Body of pancreas (tissue), 4 donors: ENCODE measurements at regions not wholly inside any gene's neighbourhood (a gene's known extent, or its start where the extent isn't known, plus 50 kb on each side); places are given as distances from the start of the nearest gene placed in this dataset.

Experiments
- POLR2A ChIP-seq, 3 donors: fragments of 450-650 bp; IDR thresholded peaks; one replicate each; pipeline ENCODE4 v1.6.1; 2016; ENCODE audit warnings: antibody characterized with exemption in 3 of 3, mild to moderate bottlenecking in 2 of 3
- TF ChIP-seq, protein P1 (sequence below), 7 experiments: fragments of 450-650 bp in 4 of 7; fragments of 200-600 bp in 3 of 7; sonication (generic) in 3 of 7; IDR thresholded peaks; one replicate each; pipeline ENCODE4 v1.5.1; 2016 to 2019; ENCODE audit warnings: antibody characterized with exemption in 7 of 7

DNA sequence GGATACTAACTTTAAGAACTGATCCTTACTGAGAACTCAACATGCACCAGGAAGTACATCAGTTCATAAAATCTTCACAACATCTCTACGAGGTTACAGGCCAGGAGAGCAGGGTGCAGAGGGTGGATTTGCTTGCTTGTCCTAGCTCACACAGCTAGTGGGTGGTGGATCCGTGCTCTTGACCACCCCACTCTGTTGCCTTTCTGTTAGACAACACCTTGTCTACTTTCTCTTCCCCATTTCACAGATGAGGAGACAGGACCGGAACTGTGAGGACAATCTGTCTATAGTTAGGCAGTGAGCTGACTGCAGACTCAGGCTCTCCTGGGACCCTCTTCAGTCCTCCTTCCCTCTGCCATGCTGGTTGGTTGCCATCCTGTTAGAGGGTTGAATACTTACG lies 221.7 kb upstream of the TLE3 start:
- TF ChIP-seq, protein P1, sequence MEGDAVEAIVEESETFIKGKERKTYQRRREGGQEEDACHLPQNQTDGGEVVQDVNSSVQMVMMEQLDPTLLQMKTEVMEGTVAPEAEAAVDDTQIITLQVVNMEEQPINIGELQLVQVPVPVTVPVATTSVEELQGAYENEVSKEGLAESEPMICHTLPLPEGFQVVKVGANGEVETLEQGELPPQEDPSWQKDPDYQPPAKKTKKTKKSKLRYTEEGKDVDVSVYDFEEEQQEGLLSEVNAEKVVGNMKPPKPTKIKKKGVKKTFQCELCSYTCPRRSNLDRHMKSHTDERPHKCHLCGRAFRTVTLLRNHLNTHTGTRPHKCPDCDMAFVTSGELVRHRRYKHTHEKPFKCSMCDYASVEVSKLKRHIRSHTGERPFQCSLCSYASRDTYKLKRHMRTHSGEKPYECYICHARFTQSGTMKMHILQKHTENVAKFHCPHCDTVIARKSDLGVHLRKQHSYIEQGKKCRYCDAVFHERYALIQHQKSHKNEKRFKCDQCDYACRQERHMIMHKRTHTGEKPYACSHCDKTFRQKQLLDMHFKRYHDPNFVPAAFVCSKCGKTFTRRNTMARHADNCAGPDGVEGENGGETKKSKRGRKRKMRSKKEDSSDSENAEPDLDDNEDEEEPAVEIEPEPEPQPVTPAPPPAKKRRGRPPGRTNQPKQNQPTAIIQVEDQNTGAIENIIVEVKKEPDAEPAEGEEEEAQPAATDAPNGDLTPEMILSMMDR (IDR thresholded peaks at IDR 0.05), result no peak
- no peak for TF ChIP-seq POLR2A (IDR thresholded peaks at IDR 0.05)
